ENCODE measurements at regions not wholly inside any gene's neighbourhood (a gene's known extent, or its start where the extent isn't known, plus 50 kb on each side); places are given as distances from the start of the nearest gene placed in this dataset.

GRCh38 chr12:92089559-92089958 is 56.1 kb downstream of the BTG1 start:
- TF ChIP-seq POLR2AphosphoS5 (IDR thresholded peaks at IDR 0.05; ENCODE audit: insufficient read depth in 1 of 2, low read depth in 1 of 2), result no peak
- TF ChIP-seq CTCF (IDR thresholded peaks at IDR 0.05), result no peak
- no peak for TF ChIP-seq POLR2A (IDR thresholded peaks at IDR 0.05)
